HuH-7 (cell line): ENCODE measurements at regions not wholly inside any gene's neighbourhood (a gene's known extent, or its start where the extent isn't known, plus 50 kb on each side); places are given as distances from the start of the nearest gene placed in this dataset.

ENCODE experiments used
- DNase-seq: peaks from one replicate; pipeline ENCODE4 v3.0.0; 2011; ENCODE audit warnings: low spot score

DNA sequence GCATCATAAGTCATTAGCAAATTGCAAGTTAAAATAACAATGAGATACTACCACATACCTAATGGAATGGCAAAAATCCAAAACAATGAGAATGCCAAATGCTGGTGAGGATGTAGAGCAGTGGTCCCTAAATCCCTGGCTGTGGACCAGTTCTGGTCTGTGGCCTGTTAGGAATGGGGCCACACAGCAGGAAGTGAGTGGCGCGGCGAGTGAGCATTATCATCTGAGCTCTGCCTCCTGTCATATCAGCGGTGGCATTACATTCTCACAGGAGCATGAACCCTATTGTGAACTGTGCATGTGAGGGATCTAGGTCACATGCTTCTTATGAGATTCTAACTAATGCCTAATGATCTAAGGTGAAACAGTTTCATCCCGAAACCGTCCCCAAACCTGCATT, 1694.4 kb downstream of the EFNB2 start:
- no peak for DNase-seq

DNA sequence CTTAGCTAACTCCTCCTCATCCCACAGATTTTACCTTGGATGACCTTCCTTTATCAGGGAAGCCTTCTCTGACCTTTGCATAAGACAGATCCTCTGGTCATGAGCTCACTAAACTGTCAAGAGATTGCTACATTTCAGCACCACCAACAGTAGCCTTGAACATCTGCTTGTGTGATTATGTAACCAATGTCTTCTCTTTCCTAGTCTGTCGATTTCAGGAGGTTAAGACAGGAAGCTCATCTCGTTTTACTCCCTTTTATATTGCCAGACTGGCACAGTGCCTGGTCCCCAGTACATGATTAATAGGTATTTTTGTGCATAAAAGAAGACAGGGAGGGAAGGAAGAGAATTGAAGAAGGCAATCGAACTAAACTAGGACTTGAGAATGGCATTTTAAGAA, 1697.7 kb downstream of the EFNB2 start:
- DNase-seq: no peak

DNA sequence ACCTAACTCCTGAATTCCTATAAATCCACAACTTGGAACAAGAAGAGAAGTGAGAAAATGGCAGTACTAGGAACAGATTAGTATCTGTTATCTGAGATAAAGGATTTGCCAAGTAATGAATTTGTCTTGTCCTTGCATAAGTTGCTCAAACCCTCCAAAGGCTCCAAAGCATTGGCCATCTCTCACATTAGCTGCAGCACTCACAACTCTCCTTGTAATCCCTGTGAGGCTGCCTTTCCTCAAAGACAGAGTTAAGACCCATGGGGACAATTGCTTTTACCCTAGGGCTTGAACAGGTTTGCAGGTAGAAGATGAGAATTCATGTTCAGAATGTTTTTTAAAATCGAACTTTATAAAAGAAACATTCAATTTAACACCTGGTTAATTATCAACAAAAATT, 1702.2 kb downstream of the EFNB2 start:
- no peak for DNase-seq

DNA sequence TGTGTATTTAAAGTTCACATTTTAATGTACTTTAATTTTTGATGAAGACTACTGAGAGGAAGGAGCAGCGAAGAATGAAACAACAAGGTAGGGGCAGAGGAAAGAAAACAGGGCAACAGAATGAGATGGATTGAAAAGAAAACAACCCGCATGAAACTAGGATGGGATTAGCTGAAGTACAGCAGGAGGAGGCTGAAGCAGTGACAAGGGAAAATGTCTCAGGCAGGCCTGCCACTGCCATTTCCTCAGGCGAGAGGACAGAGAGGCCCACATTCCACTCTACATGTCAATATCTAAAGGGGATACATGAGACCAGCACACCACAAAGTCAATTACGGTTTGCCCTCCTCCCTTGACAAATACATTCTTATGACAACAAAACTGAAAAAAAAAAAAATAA, 1703.2 kb downstream of the EFNB2 start:
- DNase-seq: no peak

DNA sequence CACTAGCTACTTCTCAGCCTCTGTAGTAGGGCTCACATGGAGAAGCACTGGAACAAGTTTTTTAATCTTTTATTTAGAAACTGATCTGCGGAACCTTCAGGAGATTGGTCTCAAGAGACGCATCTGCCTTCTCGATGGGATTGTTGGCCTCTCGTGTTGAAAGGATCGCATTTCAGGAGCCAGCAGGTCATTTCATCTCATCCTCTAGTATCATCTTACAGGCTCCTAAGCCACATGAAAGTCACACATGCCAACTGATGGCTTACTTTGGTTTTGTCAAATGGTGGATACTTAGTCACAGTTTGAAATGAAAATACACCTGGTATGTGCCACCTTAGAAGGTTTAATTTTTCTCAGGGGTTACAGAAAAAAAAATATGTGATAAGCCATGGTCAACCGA, 1703.6 kb downstream of the EFNB2 start:
- DNase-seq: no peak

DNA sequence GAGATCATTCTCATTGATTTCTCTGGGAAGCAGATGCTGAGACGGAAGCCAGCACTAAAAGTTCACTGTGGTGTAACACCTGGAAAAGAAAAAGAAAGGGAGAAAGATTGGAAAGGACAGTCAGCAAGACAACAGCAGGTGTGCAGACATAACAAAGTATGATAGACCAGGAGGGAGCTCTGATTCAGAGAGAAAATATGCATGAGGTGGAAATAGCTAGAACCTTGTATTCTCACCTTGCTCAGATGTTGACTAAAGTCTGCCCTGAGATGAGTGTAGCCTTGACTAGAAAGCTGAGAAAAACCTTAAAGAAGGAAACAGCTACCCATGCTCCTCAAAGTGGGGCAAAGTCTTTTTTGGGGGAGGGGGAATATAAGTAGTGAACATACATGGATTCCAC, 1711.8 kb downstream of the EFNB2 start:
- no peak for DNase-seq

DNA sequence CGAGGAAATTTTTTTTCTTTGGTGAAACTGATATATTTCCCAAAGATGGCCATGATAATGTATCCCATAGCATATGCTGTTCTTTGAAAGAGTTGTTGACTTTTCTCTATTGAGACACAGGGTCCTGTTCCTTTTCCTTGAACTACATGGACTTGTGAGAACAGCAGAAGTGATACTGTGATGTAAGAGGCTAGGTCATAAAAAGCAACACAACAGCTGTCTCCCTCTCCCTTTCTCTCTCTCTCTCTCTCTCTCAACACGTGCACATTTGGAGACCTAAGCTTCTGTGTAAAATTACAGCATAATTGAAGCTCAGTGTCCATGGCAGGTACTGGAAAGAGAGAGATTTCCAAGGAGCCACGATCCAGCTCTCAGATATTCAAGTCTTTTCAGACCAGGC, 1712.4 kb downstream of the EFNB2 start:
- no peak for DNase-seq

DNA sequence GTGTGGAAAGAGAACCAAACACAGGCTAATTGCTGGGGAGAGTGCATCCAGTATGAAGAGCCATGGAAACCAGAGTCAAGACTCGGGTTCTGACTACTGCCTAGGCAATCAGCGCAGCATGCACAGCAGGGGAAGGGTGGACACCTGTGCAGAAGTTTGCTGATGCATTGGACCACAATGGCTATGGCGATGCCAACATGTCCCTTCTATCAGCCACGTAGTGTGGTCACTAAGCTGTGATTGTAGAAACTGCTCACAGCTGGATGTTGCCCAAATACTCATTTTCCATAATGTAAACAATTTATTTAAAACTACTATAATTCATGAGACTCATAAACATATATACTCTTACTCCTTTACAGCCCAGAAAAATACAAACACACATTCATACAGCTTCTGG, 1718.2 kb downstream of the EFNB2 start:
- no peak for DNase-seq

DNA sequence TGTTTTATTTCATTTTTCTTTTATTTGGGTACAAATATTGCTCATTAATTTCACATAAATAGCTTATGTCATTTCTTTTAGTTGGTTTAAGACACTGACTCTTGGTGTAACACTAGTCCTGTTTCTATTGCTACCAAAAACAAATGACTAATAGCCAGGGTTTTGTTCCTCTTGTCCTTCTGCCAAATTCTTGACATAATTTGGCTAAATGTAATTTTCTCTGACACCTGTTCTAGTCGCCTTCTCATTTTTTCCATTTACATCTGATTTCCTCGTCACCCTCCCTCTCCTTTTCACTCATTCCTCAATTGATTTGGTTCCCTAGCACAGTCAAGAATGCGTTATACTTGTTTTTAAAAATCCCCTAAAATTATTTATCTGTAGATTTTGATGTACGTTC, 1718.7 kb downstream of the EFNB2 start:
- no peak for DNase-seq

DNA sequence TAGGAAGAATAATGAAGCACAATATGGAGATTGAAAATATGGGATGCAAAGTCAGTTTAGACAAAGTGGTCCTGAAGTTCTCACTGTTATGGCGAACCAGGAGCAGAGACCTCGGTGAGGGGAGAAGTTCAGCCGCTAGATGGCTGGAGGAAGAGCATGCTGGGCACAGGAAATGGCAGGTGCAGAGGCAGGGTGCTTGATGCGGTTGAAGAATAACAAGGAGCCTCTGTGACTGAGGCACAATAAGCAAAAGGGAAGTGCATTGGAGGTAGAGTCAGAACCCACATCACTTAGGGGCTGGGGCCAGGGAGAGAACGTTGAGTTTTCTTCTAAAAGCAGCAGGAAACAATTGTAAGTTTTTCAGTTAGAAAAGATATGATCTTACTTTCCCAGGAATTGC, 1725.2 kb downstream of the EFNB2 start:
- no peak for DNase-seq

DNA sequence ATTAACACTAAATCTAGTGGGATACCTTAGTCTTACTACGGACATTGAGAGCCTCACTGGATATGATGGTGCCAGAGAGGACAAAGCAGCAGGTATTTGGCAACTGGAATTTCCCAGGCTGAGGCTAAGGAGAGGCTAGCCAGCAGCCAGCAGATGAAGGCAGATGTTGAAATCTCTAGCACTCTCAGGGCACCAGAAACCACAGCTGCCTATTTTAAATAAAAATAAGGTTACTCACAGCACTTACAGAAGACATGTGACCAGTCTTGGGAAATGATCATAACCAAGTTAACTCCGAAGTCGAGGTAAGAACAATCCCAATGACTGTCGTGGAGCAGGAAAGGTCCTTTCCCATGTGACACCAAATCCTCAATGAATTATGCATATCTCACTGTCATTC, 1726.0 kb downstream of the EFNB2 start:
- no peak for DNase-seq

DNA sequence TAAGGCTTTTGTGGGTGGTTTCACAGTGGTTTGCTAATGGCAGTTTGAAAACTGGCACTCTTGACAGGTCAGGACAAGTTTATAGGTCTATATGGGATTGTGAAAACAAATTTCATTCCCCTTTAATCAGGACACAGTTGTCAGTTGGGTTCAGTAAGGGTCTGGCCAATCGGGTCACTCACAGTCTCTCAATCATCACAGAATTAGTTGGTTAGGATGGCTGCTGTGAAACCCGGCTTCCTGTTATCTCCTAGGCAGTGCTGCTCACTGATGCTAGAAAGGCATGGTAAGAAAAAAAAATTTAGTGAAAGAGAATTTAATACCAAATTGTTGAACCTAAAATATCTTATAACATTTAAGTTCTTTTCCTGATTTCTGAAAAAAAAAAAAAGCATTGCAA, 1730.1 kb downstream of the EFNB2 start:
- DNase-seq: no peak

DNA sequence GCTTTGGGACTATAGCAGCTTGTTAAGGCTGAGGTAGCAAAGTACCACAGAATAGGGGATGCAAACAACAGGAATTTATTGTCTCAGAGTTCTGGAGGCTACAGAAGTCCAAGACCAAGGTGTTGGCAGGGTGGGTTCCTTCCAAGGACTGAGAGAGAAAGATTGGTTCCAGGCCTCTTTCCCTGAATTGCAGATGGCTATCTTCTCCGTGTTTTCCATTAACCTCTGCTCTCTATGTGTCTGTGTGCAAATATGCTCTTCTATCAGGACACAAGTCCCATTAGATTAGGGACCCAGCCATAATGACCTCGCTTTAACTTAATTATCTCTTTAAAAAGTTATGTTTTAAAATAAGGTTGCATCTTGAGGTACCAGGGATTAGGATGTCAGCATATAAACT, 1732.9 kb upstream of the SLC10A2 start:
- no peak for DNase-seq

DNA sequence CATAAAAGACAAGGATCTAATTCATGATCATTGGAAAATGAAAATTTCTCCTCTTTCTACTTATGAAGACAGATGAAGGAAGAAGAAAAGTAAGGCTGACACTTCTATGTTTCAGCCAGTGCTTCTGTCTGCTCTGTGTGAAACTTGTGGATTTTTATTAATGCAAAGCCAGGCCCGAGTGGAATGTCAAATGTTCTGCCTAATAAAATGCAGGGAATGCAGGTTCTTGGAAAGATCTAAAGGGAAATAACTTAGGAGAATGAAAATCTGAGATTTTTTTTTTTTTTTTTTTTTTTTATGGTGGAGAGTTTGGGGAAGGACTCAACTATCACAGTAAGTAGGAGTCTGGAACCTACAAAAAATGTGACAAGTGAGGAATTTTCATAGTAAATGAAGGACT, 1732.3 kb upstream of the SLC10A2 start:
- no peak for DNase-seq

DNA sequence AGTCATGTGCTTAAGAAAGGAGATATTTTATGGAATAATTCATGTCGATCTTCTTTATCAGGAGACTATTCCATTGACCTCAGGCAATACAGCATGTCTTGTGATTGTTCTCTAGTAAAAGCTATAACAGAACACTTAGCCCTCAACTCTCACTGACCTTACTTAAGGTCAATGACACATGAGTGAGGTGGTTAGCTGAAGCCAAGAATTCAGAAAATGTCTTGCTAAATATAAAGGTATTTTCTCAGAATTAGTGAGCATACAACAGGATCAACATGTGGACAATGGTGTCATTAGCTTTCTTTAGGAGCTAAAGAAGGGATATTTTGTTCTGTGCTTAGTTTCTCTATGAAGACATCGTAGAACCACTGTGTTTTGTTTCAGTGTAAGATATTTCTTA, 1730.4 kb upstream of the SLC10A2 start:
- DNase-seq: no peak

DNA sequence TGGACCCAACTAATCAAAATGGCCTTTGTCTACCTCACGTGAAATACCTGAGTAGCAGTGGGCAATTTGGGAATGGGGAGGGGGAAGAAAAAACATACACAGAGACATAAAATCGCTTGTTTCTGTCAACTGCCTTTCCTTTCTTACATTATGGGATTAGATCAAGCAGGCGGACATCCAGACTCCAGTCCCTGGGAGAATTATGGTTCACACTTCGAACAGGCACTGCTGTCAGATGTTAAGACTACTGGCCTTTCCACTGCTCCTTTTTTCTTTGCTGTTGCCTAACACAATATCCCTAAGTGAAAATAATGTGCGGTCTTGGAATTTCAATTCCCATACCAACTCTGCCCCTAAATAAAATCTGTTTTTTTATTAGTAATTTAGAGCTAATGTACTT, 1719.7 kb upstream of the SLC10A2 start:
- no peak for DNase-seq

DNA sequence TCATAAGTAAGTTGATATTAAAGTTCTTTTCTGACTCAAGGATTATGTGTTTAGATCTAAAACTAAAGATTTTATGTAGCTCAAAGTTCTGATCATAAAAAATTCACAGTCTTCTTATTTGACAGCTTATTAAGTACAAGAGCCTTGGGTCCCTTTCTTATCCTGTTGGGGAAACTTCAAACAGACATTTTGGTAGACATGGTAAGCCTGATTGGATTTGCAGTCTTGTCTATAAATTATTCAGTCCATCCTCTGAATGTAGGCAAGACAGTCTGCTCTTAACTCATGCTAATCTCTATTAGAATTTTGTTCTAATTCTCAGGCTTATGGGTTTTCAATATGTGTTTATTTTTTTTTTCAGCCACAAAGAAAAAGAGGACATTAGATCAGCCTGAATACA, 1718.7 kb upstream of the SLC10A2 start:
- no peak for DNase-seq

DNA sequence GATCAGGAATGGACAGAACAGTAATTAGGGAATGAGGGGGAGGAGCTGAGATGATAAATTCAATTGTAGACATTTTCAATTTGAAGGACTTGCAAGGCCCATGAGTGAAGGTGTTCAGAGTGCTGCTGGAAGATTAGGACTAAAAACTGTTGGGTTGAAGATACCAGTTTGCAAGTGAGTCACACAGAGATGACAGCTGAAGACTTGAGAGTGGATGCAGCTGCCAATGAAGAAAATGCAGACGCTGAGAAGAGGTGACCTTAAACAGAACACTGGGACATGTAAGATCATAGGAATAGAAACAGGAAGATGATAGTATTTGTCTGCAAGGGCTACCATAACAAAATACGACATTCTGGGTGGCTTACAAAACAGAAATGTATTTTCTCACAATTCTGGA, 1716.5 kb upstream of the SLC10A2 start:
- DNase-seq: no peak

DNA sequence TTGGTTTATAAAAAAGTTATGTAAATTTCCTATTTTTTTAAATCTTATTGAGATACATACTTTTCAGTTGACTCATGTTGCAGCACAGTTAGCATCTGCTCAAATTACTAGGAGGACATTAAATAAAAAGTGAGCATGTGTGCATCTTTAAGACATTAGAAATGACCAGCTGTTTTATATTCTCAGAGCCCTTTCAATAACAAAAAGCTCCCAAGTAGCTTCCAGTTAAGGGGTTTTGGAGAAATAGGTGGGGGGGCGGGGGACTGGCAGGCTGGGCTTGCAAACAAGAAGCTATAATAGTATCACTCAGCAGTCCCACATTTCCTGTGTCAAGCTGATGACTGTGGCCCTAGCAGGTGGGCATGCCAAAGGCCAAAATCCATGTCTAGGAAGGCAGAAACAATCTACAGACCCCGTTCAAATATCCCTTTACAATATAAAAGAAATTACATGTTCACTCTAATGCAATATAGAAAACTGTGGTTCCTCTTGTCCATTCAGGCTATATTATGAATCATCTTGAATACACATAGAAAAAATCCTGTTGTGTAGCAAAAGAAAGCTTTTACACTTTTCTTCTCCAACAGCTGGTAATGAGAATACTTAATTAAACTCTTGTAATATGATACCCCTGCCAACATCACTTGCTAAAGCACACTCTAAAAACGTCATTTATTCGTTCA, 1713.2 kb upstream of the SLC10A2 start:
- DNase-seq: no peak

DNA sequence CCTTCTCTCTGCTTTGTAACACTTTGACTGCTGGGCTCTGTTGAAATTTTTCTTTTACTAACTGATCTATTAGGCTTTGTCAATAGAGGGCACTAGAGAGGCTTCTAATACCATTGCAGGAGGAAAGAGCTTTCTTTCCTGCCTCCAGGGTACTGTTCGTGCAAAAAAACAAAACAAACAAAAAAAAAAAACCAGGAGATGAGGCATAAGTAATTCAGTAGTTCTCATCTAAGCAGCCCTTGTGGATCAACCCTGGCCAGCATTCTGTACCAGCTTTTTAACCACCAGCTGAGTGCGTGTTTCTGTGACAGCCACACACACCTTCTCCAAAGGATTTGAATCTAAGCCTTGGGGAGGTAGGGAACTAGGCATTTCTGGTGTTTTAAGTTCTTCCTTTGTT, 1707.6 kb upstream of the SLC10A2 start:
- DNase-seq: peak; percentile 5

DNA sequence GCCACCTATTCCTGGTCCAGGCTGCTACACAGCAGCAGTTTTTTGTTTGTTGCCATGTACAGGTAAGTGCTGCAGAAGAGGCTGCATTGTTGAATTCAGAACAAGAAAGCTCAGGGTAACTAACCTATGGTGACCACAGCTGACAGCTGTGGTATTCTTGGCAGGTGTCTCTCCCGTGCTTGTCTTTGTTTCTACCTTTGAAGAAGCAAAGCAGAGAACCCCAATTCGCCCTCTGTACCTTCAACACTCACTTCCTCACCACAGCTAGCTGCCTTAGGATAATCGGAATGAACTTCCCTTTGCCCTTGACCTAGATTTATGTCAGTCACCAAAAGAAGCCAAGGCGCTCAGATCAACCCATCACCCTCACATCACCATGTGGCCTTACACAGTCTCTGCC, 1703.3 kb upstream of the SLC10A2 start:
- no peak for DNase-seq

DNA sequence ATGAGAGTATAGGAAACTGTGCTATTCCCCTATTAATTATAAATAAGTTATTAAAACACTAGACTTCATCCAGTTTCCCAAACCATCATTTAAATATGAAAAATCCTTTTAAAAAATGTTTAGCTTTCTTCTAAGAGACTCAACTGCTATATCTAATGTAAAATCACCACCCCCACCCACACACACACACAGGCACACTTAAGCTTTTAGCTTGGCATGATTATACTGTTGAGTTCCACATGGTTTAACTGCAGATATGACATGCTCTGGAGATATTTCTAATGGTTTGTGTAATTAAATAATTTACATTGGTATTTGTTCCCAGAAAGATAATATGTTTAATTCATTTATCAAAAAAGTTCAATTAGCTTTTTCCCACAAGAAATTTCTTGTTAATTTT, 1700.1 kb upstream of the SLC10A2 start:
- DNase-seq: no peak

DNA sequence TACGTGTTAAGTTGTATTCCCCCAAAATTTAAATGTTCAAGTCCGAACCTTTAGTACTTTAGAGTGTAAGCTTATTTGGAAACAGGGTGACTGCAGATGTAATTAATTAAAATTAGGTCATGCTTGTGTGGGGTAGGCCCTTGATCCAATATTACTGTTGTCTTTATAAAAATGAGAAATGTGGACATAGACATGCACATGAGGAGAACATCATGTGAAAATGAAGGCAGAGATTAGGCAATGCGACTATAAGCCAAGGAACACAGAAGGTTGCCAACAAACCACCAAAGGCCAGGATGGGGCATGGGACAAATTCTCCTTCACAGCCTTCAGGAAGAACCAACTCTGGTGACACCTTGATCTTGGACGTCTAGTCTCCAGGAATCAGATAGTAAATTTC, 1698.4 kb upstream of the SLC10A2 start:
- no peak for DNase-seq

DNA sequence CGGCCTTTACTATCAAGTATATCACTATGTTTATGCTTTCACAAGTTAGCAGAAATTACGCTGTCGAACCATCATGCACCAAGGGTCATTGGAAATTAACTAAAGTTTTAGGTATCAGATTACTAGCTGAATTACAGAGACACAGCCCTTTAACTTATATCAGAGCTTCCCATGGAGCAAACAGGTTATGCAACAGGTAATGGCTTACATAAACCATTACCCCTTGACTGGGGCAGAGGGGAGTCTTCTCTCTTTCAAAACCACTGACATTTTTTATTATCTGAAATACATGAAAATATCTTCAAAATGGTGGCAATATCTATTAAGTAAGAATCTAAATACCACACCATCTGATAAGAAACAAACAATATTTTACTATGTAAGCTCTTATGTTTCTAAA, 1692.9 kb upstream of the SLC10A2 start:
- DNase-seq: no peak

DNA sequence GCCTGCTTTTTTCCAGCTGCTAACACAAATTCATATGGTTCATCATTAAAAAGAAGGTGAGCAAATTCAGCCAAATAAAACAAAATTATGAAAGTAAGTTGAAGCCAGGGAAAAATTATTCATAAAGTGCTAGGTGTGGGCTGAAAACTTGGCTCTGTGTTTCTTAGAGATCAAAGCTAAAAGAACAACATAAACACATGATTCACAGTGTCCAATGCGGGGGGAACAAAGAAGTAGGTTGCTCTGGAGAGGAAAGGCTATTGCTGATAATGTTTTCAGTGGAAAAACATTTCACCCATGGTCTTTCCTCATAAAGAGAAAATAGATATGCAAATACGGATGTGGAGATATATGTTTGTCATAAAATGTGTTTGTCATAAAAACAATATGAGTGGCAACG, 1691.5 kb upstream of the SLC10A2 start:
- no peak for DNase-seq
